AG09309 (cell line): ENCODE measurements at regions not wholly inside any gene's neighbourhood (a gene's known extent, or its start where the extent isn't known, plus 50 kb on each side); places are given as distances from the start of the nearest gene placed in this dataset.

Experiments
- DNase-seq: peaks from one replicate; pipeline ENCODE4 v3.0.0-alpha.2; 2010; ENCODE audit warnings: low read depth
- H3K4me3 ChIP-seq: 2 replicates; pipeline ENCODE4 v1.5.1; 2011; ENCODE audit warnings: mild to moderate bottlenecking, low read depth, low read length, moderate library complexity; ENCODE audit not compliant: control insufficient read depth
- TF ChIP-seq, protein P1 (sequence below): IDR thresholded peaks from 2 replicates; pipeline ENCODE4 v1.5.1; 2011; ENCODE audit warnings: mild to moderate bottlenecking, low read depth, low read length, inconsistent platforms; ENCODE audit not compliant: insufficient read depth, control insufficient read depth; ENCODE audit errors: missing control alignments

DNA sequence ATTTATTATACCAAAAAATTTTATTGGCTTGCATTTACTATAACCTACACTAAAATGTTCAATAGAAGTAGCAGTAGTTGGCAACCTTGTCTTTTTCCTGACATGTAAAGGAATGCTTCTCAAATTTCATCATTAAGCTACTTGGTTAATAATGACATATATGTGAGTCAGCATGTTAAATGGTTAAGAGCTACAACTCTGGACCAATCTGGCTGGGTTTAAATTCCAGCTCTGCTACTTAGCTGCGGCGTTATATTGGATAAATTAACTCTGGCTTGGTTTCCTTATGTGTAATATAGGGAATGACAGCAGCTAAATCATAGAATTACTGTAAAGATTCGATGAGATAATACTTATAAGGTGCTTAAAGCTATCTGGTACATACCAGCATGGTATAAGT lies 53.7 kb upstream of the OTOGL start:
- DNase-seq = peak; percentile 18
- TF ChIP-seq, protein P1, sequence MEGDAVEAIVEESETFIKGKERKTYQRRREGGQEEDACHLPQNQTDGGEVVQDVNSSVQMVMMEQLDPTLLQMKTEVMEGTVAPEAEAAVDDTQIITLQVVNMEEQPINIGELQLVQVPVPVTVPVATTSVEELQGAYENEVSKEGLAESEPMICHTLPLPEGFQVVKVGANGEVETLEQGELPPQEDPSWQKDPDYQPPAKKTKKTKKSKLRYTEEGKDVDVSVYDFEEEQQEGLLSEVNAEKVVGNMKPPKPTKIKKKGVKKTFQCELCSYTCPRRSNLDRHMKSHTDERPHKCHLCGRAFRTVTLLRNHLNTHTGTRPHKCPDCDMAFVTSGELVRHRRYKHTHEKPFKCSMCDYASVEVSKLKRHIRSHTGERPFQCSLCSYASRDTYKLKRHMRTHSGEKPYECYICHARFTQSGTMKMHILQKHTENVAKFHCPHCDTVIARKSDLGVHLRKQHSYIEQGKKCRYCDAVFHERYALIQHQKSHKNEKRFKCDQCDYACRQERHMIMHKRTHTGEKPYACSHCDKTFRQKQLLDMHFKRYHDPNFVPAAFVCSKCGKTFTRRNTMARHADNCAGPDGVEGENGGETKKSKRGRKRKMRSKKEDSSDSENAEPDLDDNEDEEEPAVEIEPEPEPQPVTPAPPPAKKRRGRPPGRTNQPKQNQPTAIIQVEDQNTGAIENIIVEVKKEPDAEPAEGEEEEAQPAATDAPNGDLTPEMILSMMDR = no peak
- H3K4me3 ChIP-seq = no peak overlapping the region

GRCh38 chr12:80044694-80045046 lies 54.7 kb upstream of the OTOGL start:
- TF ChIP-seq, protein P1 = no peak
- DNase-seq = peak; percentile 64
- H3K4me3 ChIP-seq = no peak overlapping the region

- DNase-seq = peak; percentile 14
- H3K4me3 ChIP-seq = no peak overlapping the region
- TF ChIP-seq, protein P1 = no peak
Observed at GRCh38 chr12:80041692-80042091, 57.6 kb upstream of the OTOGL start.

DNA sequence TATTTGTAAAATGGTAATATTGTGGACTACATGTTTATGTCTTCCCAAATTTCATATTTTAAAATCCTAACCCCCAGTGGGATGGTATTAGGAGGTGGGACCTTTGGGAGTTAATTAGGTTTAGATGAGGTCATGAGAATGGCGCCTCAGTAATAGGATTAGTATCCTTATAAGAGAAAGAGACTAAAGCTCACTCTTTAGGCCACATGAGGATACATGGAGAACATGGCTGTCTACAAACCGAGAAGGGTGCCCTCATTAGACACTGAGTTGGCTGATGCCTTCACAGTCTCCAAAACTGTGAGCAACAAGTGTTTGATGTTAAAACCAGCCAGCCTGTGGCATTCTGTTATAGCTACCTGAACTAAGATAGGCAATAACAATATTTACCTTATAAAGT lies 58.3 kb upstream of the OTOGL start:
- TF ChIP-seq, protein P1 = no peak
- no peak for DNase-seq
- H3K4me3 ChIP-seq = no peak overlapping the region

GRCh38 chr12:80040075-80040738 lies 59.1 kb upstream of the OTOGL start:
- no peak overlapping the region for H3K4me3 ChIP-seq
- DNase-seq = peak; percentile 23
- TF ChIP-seq, protein P1 = no peak

DNA sequence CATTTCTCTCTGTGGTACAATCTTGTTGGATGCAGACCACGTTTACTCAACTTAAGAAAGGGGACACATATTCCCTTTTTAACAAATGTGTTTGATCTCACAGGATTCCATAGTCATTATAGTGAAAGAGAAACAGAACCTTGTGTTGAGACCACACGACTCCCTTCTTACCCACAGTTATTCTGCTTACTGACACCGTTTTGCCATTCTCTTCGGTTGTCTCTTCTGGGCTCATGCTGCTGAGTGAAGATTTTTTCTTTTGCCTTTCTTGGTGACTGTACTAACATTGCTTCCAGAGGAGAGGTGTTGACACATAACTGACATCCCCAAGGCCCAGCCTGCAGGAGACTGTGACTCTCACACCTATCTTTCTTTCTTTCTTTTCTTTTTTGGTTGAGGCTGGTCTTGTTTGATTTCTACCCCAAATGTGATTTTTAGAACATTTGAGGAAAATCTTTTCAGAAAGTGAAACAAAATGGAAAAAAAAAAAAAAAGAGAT lies 61.2 kb upstream of the OTOGL start:
- TF ChIP-seq, protein P1 = no peak
- DNase-seq = no peak
- H3K4me3 ChIP-seq = no peak overlapping the region
